ENCODE measurements at regions not wholly inside any gene's neighbourhood (a gene's known extent, or its start where the extent isn't known, plus 50 kb on each side); places are given as distances from the start of the nearest gene placed in this dataset.
"Not testable (repeated sequence)": the region's sequence is repeated elsewhere in the genome, so short reads cannot be mapped to it uniquely, and the experiment has no call there.

DNA sequence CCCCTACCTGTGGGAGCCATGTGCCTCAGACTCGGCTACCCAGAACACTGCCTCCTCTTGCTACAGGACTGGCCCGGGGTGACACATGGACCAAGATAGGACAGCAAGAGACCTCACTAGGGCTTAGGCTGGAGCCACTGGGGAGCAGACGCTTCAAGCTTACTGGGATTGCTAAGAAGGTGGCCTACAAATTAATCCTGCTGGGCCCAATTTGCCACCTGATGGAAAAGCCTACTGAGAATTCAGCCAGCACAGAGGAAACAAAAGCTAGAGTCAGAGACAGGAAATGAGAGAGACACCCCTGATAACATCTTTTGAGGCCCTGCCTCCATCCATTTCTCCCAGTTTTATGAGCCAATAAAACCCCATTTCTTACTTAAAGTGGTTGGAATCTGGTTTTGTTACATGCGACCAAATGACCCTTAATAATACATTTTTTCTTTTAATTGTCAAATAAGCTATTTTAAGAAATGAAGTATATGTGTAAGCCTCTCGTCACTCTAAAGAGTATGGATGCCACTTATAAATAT is 282.1 kb downstream of the CXCL12 start:
- H3K9me3 ChIP-seq, result no peaks in the 10 kb centered on the region
- H3K4me1 ChIP-seq, result no peaks in the 10 kb centered on the region
- no peaks in the 10 kb centered on the region for H3K36me3 ChIP-seq
- H3K27ac ChIP-seq, result no peak overlapping the region
- no peak for DNase-seq (ENCODE audit: low spot score in 2 of 2)
- no peak overlapping the region for H3K4me3 ChIP-seq
- TF ChIP-seq EP300 (IDR thresholded peaks at IDR 0.05) (no peak), POLR2A (IDR thresholded peaks at IDR 0.05) (no peak)
- TF ChIP-seq, protein P1, sequence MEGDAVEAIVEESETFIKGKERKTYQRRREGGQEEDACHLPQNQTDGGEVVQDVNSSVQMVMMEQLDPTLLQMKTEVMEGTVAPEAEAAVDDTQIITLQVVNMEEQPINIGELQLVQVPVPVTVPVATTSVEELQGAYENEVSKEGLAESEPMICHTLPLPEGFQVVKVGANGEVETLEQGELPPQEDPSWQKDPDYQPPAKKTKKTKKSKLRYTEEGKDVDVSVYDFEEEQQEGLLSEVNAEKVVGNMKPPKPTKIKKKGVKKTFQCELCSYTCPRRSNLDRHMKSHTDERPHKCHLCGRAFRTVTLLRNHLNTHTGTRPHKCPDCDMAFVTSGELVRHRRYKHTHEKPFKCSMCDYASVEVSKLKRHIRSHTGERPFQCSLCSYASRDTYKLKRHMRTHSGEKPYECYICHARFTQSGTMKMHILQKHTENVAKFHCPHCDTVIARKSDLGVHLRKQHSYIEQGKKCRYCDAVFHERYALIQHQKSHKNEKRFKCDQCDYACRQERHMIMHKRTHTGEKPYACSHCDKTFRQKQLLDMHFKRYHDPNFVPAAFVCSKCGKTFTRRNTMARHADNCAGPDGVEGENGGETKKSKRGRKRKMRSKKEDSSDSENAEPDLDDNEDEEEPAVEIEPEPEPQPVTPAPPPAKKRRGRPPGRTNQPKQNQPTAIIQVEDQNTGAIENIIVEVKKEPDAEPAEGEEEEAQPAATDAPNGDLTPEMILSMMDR (IDR thresholded peaks at IDR 0.05), result no peak
- WGBS, 2 donors, result 71 to 81% methylated on average over 5 of the region's 5 CpGs
- no peaks in the 10 kb centered on the region for H3K27me3 ChIP-seq

DNA sequence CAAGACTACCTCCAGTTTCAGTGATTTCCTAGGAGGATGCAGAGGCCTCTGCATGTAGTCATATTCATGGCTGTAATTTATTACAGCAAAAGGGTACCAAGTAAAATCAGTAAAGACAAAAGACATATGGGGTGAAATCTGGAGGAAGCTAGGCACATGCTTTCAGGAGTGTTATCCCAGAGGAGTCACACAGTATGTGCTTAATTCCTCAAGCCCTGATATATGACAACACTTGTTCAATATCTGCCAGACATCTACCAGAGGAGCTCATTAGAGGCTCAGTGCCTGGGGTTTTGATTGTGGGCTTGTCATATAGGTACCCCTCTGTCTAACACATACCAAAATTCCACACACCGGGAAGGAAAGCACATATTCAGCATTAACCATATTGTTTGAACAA is 283.8 kb downstream of the CXCL12 start:
- DNase-seq (ENCODE audit: low spot score in 2 of 2), result no peak
- Histone ChIP-seq H3K4me1 (no peaks in the 10 kb centered on the region), H3K9me3 (peaks cover 0 to 6% (median 0%) of the 10 kb centered on the region in 4 donors), H3K4me3 (no peak overlapping the region), H3K27ac (no peak overlapping the region), H3K36me3 (no peaks in the 10 kb centered on the region), H3K27me3 (no peaks in the 10 kb centered on the region)
- TF ChIP-seq POLR2A (IDR thresholded peaks at IDR 0.05), result no peak
- TF ChIP-seq, protein P1 (IDR thresholded peaks at IDR 0.05), result no peak
- no peak for TF ChIP-seq EP300 (IDR thresholded peaks at IDR 0.05)
- WGBS, 2 donors, result 14 to 35% methylated on average over 1 of the region's 1 CpG

DNA sequence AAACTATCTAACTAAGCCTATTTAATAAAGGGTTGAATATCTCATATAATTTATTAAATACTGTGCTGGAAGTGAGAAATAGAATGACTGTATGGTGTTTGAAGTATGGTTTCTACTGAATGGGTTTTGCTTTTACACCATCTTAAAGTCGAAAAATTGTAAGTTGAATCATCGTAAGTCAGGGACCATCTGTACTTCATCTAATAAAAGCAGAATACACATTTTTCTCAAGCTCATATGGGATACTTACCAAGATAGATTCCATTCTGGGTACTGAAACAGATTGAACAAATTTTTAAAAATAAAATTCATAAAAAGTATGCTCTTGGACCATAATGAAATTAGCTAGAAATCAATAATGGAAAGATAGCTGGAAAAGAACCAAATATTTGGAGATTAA is 285.4 kb downstream of the CXCL12 start:
- Histone ChIP-seq H3K27me3 (no peaks in the 10 kb centered on the region), H3K9me3 (peaks cover 0 to 19% (median 0%) of the 10 kb centered on the region in 4 donors), H3K4me3 (no peak overlapping the region), H3K36me3 (no peaks in the 10 kb centered on the region), H3K27ac (no peak overlapping the region), H3K4me1 (no peaks in the 10 kb centered on the region)
- DNase-seq (ENCODE audit: low spot score in 2 of 2), result no peak
- TF ChIP-seq, protein P1 (IDR thresholded peaks at IDR 0.05), result no peak
- TF ChIP-seq EP300 (IDR thresholded peaks at IDR 0.05), result no peak
- no peak for TF ChIP-seq POLR2A (IDR thresholded peaks at IDR 0.05)
- 92 to 93% methylated on average over 2 of the region's 2 CpGs for WGBS, 2 donors

DNA sequence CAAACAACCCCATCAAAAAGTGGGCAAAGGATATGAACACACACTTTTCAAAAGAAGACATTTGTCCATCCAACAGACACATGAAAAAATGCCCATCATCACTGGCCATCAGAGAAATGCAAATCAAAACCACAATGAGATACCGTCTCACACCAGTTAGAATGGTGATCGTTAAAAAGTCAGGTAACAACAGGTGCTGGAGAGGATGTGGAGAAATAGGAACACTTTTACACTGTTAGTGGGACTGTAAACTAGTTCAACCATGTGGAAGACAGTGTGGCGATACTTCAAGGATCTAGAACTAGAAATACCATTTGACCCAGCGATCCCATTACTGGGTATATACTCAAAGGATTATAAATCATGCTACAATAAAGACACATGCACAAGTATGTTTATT is 288.7 kb downstream of the CXCL12 start:
- not testable (repeated sequence) for H3K36me3 ChIP-seq; H3K4me3 ChIP-seq; H3K27me3 ChIP-seq; DNase-seq (ENCODE audit: low spot score in 2 of 2); H3K4me1 ChIP-seq; H3K27ac ChIP-seq
- peaks cover 0 to 27% (median 0%) of the 10 kb centered on the region in 4 donors for H3K9me3 ChIP-seq
- WGBS, 2 donors, result 78 to 96% methylated on average over 4 of the region's 4 CpGs

DNA sequence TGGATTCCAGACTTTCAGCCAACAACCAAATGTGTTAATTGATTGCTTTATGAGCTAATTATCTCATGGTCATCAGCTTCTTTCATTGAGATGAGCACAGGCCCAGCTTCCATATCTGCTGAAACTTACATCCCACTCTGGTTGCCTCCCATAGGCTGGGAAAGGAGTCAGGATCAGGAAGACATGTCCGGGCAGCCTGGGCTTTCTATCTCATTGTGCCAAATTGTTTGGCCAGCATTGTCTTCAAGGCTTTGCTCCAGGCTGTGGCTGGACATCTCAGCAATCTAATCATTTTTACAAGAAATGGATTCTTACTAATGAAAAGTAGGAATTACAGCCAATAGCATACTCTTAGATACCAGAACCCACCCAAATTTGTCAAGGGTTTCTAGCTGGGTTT is 295.2 kb downstream of the CXCL12 start:
- H3K4me3 ChIP-seq, result no peak overlapping the region
- 68 to 88% methylated on average over 1 of the region's 1 CpG for WGBS, 2 donors
- no peaks in the 10 kb centered on the region for H3K27me3 ChIP-seq
- TF ChIP-seq, protein P1 (IDR thresholded peaks at IDR 0.05), result no peak
- TF ChIP-seq EP300 (IDR thresholded peaks at IDR 0.05), result no peak
- TF ChIP-seq POLR2A (IDR thresholded peaks at IDR 0.05), result no peak
- no peaks in the 10 kb centered on the region for H3K36me3 ChIP-seq
- no peak for DNase-seq (ENCODE audit: low spot score in 2 of 2)
- H3K4me1 ChIP-seq, result no peaks in the 10 kb centered on the region
- H3K9me3 ChIP-seq, result peaks cover 0 to 14% (median 0%) of the 10 kb centered on the region in 4 donors
- H3K27ac ChIP-seq, result no peak overlapping the region

DNA sequence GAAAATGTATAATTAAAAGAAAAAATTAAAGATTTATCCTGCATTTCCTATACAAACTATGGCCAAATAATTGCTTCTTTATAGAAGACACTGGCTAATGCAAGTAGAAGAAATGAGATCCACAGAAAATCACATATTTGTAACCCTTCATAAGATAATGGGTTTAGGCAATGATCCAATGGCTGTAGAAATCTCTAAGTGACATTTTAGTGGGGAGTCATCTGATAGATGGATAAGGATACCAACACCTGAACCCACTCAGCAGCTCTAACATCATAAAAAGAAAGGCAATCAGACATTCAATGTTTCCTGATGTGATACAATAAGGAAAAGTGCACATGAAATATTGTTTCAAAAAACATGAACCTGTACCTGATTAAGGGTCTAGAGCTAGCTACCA is 297.5 kb downstream of the CXCL12 start:
- no peaks in the 10 kb centered on the region for H3K4me1 ChIP-seq
- H3K4me3 ChIP-seq, result no peak overlapping the region
- TF ChIP-seq, protein P1 (IDR thresholded peaks at IDR 0.05), result no peak
- TF ChIP-seq EP300 (IDR thresholded peaks at IDR 0.05), result no peak
- TF ChIP-seq POLR2A (IDR thresholded peaks at IDR 0.05), result no peak
- no peak for DNase-seq (ENCODE audit: low spot score in 2 of 2)
- H3K27me3 ChIP-seq, result no peaks in the 10 kb centered on the region
- peaks cover 0 to 12% (median 0%) of the 10 kb centered on the region in 4 donors for H3K9me3 ChIP-seq
- no peaks in the 10 kb centered on the region for H3K36me3 ChIP-seq
- no peak overlapping the region for H3K27ac ChIP-seq

Measured in tibial nerve (tissue), 4 donors.